A673 (cell line): ENCODE measurements at regions not wholly inside any gene's neighbourhood (a gene's known extent, or its start where the extent isn't known, plus 50 kb on each side); places are given as distances from the start of the nearest gene placed in this dataset.

Source experiments
- BruUV-seq: library from RNA; stranded (reverse); fragments of 400-500 nt; replicated peaks from 2 replicates; lab custom pipeline; 2021; lab: Mats Ljungman, UMichigan
- CTCF ChIA-PET: fragments of 300-600 bp; sonication (Branson Sonifier 250); formaldehyde crosslinking; loops from one replicate; lab custom pipeline; 2022; ENCODE audit warnings: antibody characterized with exemption; lab: Charles Lee
- POLR2A ChIA-PET: fragments of 300-600 bp; sonication (Branson Sonifier 250); formaldehyde crosslinking; loops from one replicate; lab custom pipeline; 2022; ENCODE audit warnings: antibody characterized with exemption; ENCODE audit not compliant: low non-redundant PET; lab: Charles Lee
- DNase-seq: peaks from one replicate; pipeline ENCODE4 v3.0.0-alpha.2; 2015; ENCODE audit warnings: low spot score
- H3K27ac ChIP-seq: fragments of 200-600 bp; sonication (generic); 2 replicates; pipeline ENCODE4 v1.5.1; 2016; ENCODE audit warnings: mixed run types, low read depth, mild to moderate bottlenecking, mixed read lengths, antibody characterized with exemption, low read length; ENCODE audit not compliant: poor library complexity, severe bottlenecking
- H3K27me3 ChIP-seq: fragments of 200-600 bp; sonication (generic); replicated peaks from 2 replicates; pipeline ENCODE4 v1.6.1; 2017; ENCODE audit warnings: mixed run types, low read depth, mild to moderate bottlenecking, mixed read lengths, antibody characterized with exemption, low read length; ENCODE audit not compliant: insufficient read depth, poor library complexity
- H3K36me3 ChIP-seq: fragments of 200-600 bp; sonication (generic); 2 replicates; pipeline ENCODE4 v1.6.1; 2016; ENCODE audit warnings: mixed run types, mild to moderate bottlenecking, mixed read lengths, antibody characterized with exemption, low read length; ENCODE audit not compliant: insufficient read depth, poor library complexity, severe bottlenecking
- H3K4me1 ChIP-seq: fragments of 200-600 bp; sonication (generic); 2 replicates; pipeline ENCODE4 v1.6.1; 2017; ENCODE audit warnings: mixed run types, mild to moderate bottlenecking, mixed read lengths, antibody characterized with exemption, low read length; ENCODE audit not compliant: insufficient read depth, poor library complexity, severe bottlenecking
- H3K4me3 ChIP-seq: fragments of 200-600 bp; sonication (generic); 2 replicates; pipeline ENCODE4 v1.5.1; 2016; ENCODE audit warnings: low read depth, mixed run types, mild to moderate bottlenecking, mixed read lengths, low read length; ENCODE audit not compliant: poor library complexity, severe bottlenecking
- H3K9me3 ChIP-seq: fragments of 200-600 bp; sonication (generic); 2 replicates; pipeline ENCODE4 v1.6.1; 2016; ENCODE audit warnings: mixed run types, low read depth, mild to moderate bottlenecking, mixed read lengths, antibody characterized with exemption, low read length; ENCODE audit not compliant: poor library complexity, severe bottlenecking
- CTCF ChIP-seq: fragments of 300-800, 200-600 bp; sonication (generic); conservative IDR thresholded peaks from 2 replicates; pipeline ENCODE4 v1.5.1; 2017; ENCODE audit warnings: low read depth, mild to moderate bottlenecking, antibody characterized with exemption, low read length, moderate library complexity, mixed read lengths
- EZH2 ChIP-seq: fragments of 200-600 bp; sonication (generic); IDR thresholded peaks from 2 replicates; pipeline ENCODE4 v1.6.1; 2017; ENCODE audit warnings: borderline replicate concordance, low read depth, mild to moderate bottlenecking, mixed read lengths, antibody characterized with exemption, low read length; ENCODE audit not compliant: poor library complexity, severe bottlenecking
- intact Hi-C: fragments of 100-400 bp; cut with micrococcal nuclease; formaldehyde crosslinking; loops from one replicate; pipeline ENCODE4 v1.10.0; 2022; ENCODE audit not compliant: unreplicated experiment

- ChIA-PET CTCF (no interaction called here), POLR2A (no interaction called here)
- no peak for DNase-seq
- Histone ChIP-seq H3K4me3 (no peak overlapping the region), H3K4me1 (peaks cover 12% of the 10 kb centered on the region), H3K27ac (no peak overlapping the region), H3K9me3 (no peaks in the 10 kb centered on the region), H3K27me3 (no peaks in the 10 kb centered on the region), H3K36me3 (no peaks in the 10 kb centered on the region)
- TF ChIP-seq EZH2 (no peak), CTCF (no peak)
- intact Hi-C loops, result no loop called here
- no TSS peak for BruUV-seq
Measured at GRCh38 chr5:173780235-173781234, 107.6 kb upstream of the CPEB4 start.

GRCh38 chr5:173781432-173781815 is 106.7 kb upstream of the CPEB4 start:
- Histone ChIP-seq H3K36me3 (no peaks in the 10 kb centered on the region), H3K4me1 (peaks cover 12% of the 10 kb centered on the region), H3K27ac (no peak overlapping the region), H3K27me3 (no peaks in the 10 kb centered on the region), H3K9me3 (no peaks in the 10 kb centered on the region), H3K4me3 (no peak overlapping the region)
- BruUV-seq, result no TSS peak
- TF ChIP-seq CTCF (no peak), EZH2 (no peak)
- POLR2A ChIA-PET, result no interaction called here
- intact Hi-C loops, result no loop called here
- no peak for DNase-seq
- CTCF ChIA-PET, result no interaction called here

GRCh38 chr5:173781816-173782670 is 106.1 kb upstream of the CPEB4 start:
- H3K9me3 ChIP-seq, result no peaks in the 10 kb centered on the region
- no peaks in the 10 kb centered on the region for H3K36me3 ChIP-seq
- H3K27me3 ChIP-seq, result no peaks in the 10 kb centered on the region
- intact Hi-C loops, result no loop called here
- ChIA-PET CTCF (no interaction called here), POLR2A (no interaction called here)
- BruUV-seq, result no TSS peak
- H3K4me3 ChIP-seq, result no peak overlapping the region
- peak; percentile 74 for DNase-seq
- peaks cover 12% of the 10 kb centered on the region for H3K4me1 ChIP-seq
- peak overlapping the region; percentile 56 for H3K27ac ChIP-seq
- no peak for TF ChIP-seq EZH2
- no peak for TF ChIP-seq CTCF
